Ishikawa (cell line): ENCODE measurements at regions not wholly inside any gene's neighbourhood (a gene's known extent, or its start where the extent isn't known, plus 50 kb on each side); places are given as distances from the start of the nearest gene placed in this dataset.

Experiments
- CEBPB ChIP-seq: IDR thresholded peaks from 2 replicates; pipeline ENCODE4 v1.6.1; 2012
- CREB1 ChIP-seq: IDR thresholded peaks from 2 replicates; pipeline ENCODE4 v1.6.1; 2012; ENCODE audit warnings: low read depth
- EGR1 ChIP-seq: IDR thresholded peaks from 2 replicates; pipeline ENCODE4 v1.6.1; 2012
- EP300 ChIP-seq: IDR thresholded peaks from 2 replicates; pipeline ENCODE4 v1.6.1; 2012; ENCODE audit warnings: borderline replicate concordance
- FOXM1 ChIP-seq: IDR thresholded peaks from 2 replicates; pipeline ENCODE4 v1.6.1; 2012; ENCODE audit warnings: low read depth, borderline replicate concordance
- MAX ChIP-seq: IDR thresholded peaks from 2 replicates; pipeline ENCODE4 v1.6.1; 2012
- NFIC ChIP-seq: IDR thresholded peaks from 2 replicates; pipeline ENCODE4 v1.6.1; 2012
- RAD21 ChIP-seq: IDR thresholded peaks from 2 replicates; pipeline ENCODE4 v1.6.1; 2012; ENCODE audit warnings: low read depth
- REST ChIP-seq: IDR thresholded peaks from 2 replicates; pipeline ENCODE4 v1.6.1; 2012; ENCODE audit warnings: low read depth, mild to moderate bottlenecking
- TAF1 ChIP-seq: IDR thresholded peaks from 2 replicates; pipeline ENCODE4 v1.6.1; 2012; ENCODE audit warnings: low read depth, mild to moderate bottlenecking
- TCF12 ChIP-seq: IDR thresholded peaks from 2 replicates; pipeline ENCODE4 v1.6.1; 2012; ENCODE audit warnings: low read depth
- TEAD4 ChIP-seq: IDR thresholded peaks from 2 replicates; pipeline ENCODE4 v1.6.1; 2012
- USF1 ChIP-seq: IDR thresholded peaks from 2 replicates; pipeline ENCODE4 v1.6.1; 2012
- YY1 ChIP-seq: IDR thresholded peaks from 2 replicates; pipeline ENCODE4 v1.6.1; 2012; ENCODE audit warnings: low read depth
- ZBTB7A ChIP-seq: IDR thresholded peaks from 2 replicates; pipeline ENCODE4 v1.6.1; 2012; ENCODE audit warnings: low read depth

- TF ChIP-seq TCF12, result no peak
- no peak for TF ChIP-seq FOXM1
- no peak for TF ChIP-seq TEAD4
- TF ChIP-seq TAF1, result no peak
- TF ChIP-seq MAX, result no peak
- TF ChIP-seq CEBPB, result peak; percentile 59; the same call in 1 of the 2 replicates
These were observed 728.6 kb downstream of the TRIML1 start for GRCh38 chr4:188867796-188868195.

GRCh38 chr4:188869581-188869980, 730.3 kb downstream of the TRIML1 start:
- TF ChIP-seq EGR1, result no peak
- no peak for TF ChIP-seq ZBTB7A
- TF ChIP-seq REST, result no peak
- TF ChIP-seq NFIC, result no peak
- TF ChIP-seq CEBPB, result no peak
- TF ChIP-seq MAX, result no peak
- TF ChIP-seq TEAD4, result no peak
- TF ChIP-seq FOXM1, result no peak
- TF ChIP-seq TCF12, result no peak
- TF ChIP-seq RAD21, result no peak
- no peak for TF ChIP-seq USF1

GRCh38 chr4:188872809-188873208, 733.6 kb downstream of the TRIML1 start:
- TF ChIP-seq TEAD4, result no peak
- TF ChIP-seq RAD21, result no peak
- no peak for TF ChIP-seq MAX
- no peak for TF ChIP-seq EP300
- no peak for TF ChIP-seq YY1
- TF ChIP-seq CEBPB, result no peak

GRCh38 chr4:188876881-188877280, 737.6 kb downstream of the TRIML1 start:
- TF ChIP-seq EGR1, result no peak
- no peak for TF ChIP-seq REST
- no peak for TF ChIP-seq NFIC
- no peak for TF ChIP-seq CEBPB
- TF ChIP-seq USF1, result no peak
- no peak for TF ChIP-seq MAX
- TF ChIP-seq CREB1, result no peak
- TF ChIP-seq EP300, result no peak
- no peak for TF ChIP-seq TEAD4
- no peak for TF ChIP-seq TAF1
- TF ChIP-seq ZBTB7A, result no peak
- TF ChIP-seq YY1, result no peak
- no peak for TF ChIP-seq TCF12
- TF ChIP-seq RAD21, result no peak
- TF ChIP-seq FOXM1, result no peak

- TF ChIP-seq RAD21 (no peak), USF1 (no peak), YY1 (no peak), TCF12 (no peak), CREB1 (no peak), EGR1 (no peak), ZBTB7A (no peak), EP300 (no peak), REST (no peak), TAF1 (no peak), FOXM1 (no peak), MAX (no peak)
These were observed 740.4 kb downstream of the TRIML1 start for GRCh38 chr4:188879598-188879997.
